ENCODE measurements at regions not wholly inside any gene's neighbourhood (a gene's known extent, or its start where the extent isn't known, plus 50 kb on each side); places are given as distances from the start of the nearest gene placed in this dataset.

DNA sequence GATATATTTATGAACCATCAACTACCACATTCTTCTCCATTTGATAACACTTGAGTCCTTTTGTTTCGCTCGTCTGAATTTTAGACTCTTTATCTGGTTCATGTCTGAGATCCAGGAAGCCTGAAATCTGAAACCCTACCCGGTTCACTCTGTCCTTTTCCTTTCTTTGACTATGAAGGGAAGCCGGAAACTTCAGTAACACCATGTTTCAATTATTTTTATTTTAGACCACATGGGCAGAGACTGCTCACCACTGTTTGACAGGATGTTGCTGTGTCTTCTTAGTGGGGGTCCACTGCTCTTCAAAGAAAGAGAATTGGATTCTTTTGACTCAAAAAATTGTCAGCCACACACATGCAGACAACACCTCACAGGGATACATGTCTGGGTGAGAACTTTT lies 331.9 kb upstream of the FLRT2 start:
- no peak for FAIRE-seq
- TF ChIP-seq, protein P1, sequence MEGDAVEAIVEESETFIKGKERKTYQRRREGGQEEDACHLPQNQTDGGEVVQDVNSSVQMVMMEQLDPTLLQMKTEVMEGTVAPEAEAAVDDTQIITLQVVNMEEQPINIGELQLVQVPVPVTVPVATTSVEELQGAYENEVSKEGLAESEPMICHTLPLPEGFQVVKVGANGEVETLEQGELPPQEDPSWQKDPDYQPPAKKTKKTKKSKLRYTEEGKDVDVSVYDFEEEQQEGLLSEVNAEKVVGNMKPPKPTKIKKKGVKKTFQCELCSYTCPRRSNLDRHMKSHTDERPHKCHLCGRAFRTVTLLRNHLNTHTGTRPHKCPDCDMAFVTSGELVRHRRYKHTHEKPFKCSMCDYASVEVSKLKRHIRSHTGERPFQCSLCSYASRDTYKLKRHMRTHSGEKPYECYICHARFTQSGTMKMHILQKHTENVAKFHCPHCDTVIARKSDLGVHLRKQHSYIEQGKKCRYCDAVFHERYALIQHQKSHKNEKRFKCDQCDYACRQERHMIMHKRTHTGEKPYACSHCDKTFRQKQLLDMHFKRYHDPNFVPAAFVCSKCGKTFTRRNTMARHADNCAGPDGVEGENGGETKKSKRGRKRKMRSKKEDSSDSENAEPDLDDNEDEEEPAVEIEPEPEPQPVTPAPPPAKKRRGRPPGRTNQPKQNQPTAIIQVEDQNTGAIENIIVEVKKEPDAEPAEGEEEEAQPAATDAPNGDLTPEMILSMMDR (IDR thresholded peaks at IDR 0.05; ENCODE audit: borderline replicate concordance, extremely low read depth, insufficient read depth) = no peak
- Histone ChIP-seq H3K4me3 (ENCODE audit: low read length in 3 of 3) (no peak overlapping the region), H3K27me3 (ENCODE audit: control insufficient read depth, insufficient read depth, low read length) (no peaks in the 10 kb centered on the region), H3K9me3 (ENCODE audit: control insufficient read depth in 2 of 3, insufficient read depth in 1 of 3, low read length in 3 of 3) (no peaks in the 10 kb centered on the region), H3K4me1 (ENCODE audit: control insufficient read depth in 2 of 3, insufficient read depth in 2 of 3, low read depth in 1 of 3, low read length in 3 of 3) (no peaks in the 10 kb centered on the region), H3K27ac (ENCODE audit: low read depth in 2 of 2, low read length in 2 of 2) (no peak overlapping the region), H3K36me3 (ENCODE audit: control insufficient read depth in 2 of 3, insufficient read depth in 3 of 3, low read length in 3 of 3) (no peaks in the 10 kb centered on the region), H3K9ac (ENCODE audit: low read length in 3 of 3) (no peak overlapping the region)
- intact Hi-C loops (cut with DNase I) = no loop called here
- no peak for DNase-seq

DNA sequence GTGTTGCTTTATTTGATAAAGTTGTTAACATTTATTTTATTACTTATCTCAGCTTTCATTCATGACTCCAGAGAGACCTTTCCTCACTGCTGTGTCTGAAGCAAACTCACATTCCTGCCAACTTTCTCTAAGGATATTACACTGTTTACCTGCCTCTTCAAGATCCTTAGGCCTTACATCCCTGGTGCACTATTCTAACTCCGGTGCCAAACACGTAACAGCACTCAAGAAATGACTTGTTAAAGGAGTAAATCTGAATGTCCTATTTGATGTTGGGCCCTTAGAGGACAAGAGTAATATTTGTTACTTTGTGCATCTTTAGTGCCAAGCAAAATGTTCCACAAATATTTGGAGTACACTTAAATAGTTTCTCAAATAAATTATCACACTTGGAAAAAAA lies 324.1 kb upstream of the FLRT2 start:
- no peaks in the 10 kb centered on the region for H3K36me3 ChIP-seq (ENCODE audit: control insufficient read depth in 2 of 3, insufficient read depth in 3 of 3, low read length in 3 of 3)
- intact Hi-C loops (cut with DNase I) = no loop called here
- no peak overlapping the region for H3K4me3 ChIP-seq (ENCODE audit: low read length in 3 of 3)
- FAIRE-seq (no peak), DNase-seq (no peak)
- H3K27me3 ChIP-seq (ENCODE audit: control insufficient read depth, insufficient read depth, low read length) = no peaks in the 10 kb centered on the region
- H3K9ac ChIP-seq (ENCODE audit: low read length in 3 of 3) = no peak overlapping the region
- no peaks in the 10 kb centered on the region for H3K4me1 ChIP-seq (ENCODE audit: control insufficient read depth in 2 of 3, insufficient read depth in 2 of 3, low read depth in 1 of 3, low read length in 3 of 3)
- no peaks in the 10 kb centered on the region for H3K9me3 ChIP-seq (ENCODE audit: control insufficient read depth in 2 of 3, insufficient read depth in 1 of 3, low read length in 3 of 3)
- TF ChIP-seq, protein P1 (IDR thresholded peaks at IDR 0.05; ENCODE audit: borderline replicate concordance, extremely low read depth, insufficient read depth) = no peak
- H3K27ac ChIP-seq (ENCODE audit: low read depth in 2 of 2, low read length in 2 of 2) = no peak overlapping the region

DNA sequence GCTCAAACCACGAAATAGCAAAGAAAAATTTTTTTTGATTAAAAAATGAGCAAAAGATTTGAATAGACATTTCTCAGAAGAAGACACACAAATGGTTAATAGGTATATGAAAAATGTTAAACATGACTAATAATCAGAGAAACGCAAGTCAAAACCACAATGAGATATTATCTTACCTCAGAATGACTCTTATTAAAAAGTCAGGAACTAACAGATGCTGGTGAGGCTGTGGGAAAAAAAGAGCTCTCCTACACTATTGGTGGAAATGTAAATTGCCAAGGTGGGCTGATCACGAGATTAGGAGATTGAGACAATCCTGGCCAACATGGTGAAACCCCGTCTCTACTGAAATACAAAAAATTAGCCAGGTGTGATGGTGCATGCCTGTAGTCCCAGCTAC lies 315.5 kb upstream of the FLRT2 start:
- TF ChIP-seq, protein P1 (IDR thresholded peaks at IDR 0.05; ENCODE audit: borderline replicate concordance, extremely low read depth, insufficient read depth) = no peak
- H3K36me3 ChIP-seq (ENCODE audit: control insufficient read depth in 2 of 3, insufficient read depth in 3 of 3, low read length in 3 of 3) = no peaks in the 10 kb centered on the region
- no peak overlapping the region for H3K27ac ChIP-seq (ENCODE audit: low read depth in 2 of 2, low read length in 2 of 2)
- no peak overlapping the region for H3K9ac ChIP-seq (ENCODE audit: low read length in 3 of 3)
- no peak for DNase-seq
- H3K4me1 ChIP-seq (ENCODE audit: control insufficient read depth in 2 of 3, insufficient read depth in 2 of 3, low read depth in 1 of 3, low read length in 3 of 3) = no peaks in the 10 kb centered on the region
- FAIRE-seq = no peak
- H3K9me3 ChIP-seq (ENCODE audit: control insufficient read depth in 2 of 3, insufficient read depth in 1 of 3, low read length in 3 of 3) = peaks cover 0 to 3% (median 0%) of the 10 kb centered on the region in 3 donors
- intact Hi-C loops (cut with DNase I) = no loop called here
- no peak overlapping the region for H3K4me3 ChIP-seq (ENCODE audit: low read length in 3 of 3)
- no peaks in the 10 kb centered on the region for H3K27me3 ChIP-seq (ENCODE audit: control insufficient read depth, insufficient read depth, low read length)

DNA sequence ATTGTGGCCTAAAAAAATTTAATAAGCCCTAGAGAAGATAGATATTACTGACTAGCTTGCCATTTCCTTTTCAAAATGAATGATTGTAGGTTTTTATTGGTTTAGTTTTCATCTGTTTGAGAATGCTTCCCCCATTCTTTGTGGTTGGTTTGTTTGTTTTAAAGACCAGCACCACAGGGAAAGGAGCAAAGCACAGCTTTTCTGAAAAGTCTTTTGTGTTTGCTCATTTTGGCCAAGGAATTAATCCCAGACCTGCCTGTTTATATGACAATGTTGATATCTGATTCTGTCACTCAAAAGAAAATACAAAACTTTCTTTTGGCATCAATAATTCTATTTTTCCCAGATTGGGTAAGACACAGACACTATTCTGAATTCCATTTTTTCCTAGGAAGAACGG lies 312.5 kb upstream of the FLRT2 start:
- Histone ChIP-seq H3K27me3 (ENCODE audit: control insufficient read depth, insufficient read depth, low read length) (no peaks in the 10 kb centered on the region), H3K9me3 (ENCODE audit: control insufficient read depth in 2 of 3, insufficient read depth in 1 of 3, low read length in 3 of 3) (peaks cover 0 to 3% (median 0%) of the 10 kb centered on the region in 3 donors), H3K4me1 (ENCODE audit: control insufficient read depth in 2 of 3, insufficient read depth in 2 of 3, low read depth in 1 of 3, low read length in 3 of 3) (no peaks in the 10 kb centered on the region), H3K27ac (ENCODE audit: low read depth in 2 of 2, low read length in 2 of 2) (no peak overlapping the region), H3K36me3 (ENCODE audit: control insufficient read depth in 2 of 3, insufficient read depth in 3 of 3, low read length in 3 of 3) (no peaks in the 10 kb centered on the region), H3K4me3 (ENCODE audit: low read length in 3 of 3) (no peak overlapping the region), H3K9ac (ENCODE audit: low read length in 3 of 3) (no peak overlapping the region)
- TF ChIP-seq, protein P1 (IDR thresholded peaks at IDR 0.05; ENCODE audit: borderline replicate concordance, extremely low read depth, insufficient read depth) = no peak
- no peak for FAIRE-seq
- no peak for DNase-seq
- intact Hi-C loops (cut with DNase I) = no loop called here

All from kidney (tissue), 13 donors.